Uterus (tissue), 2 donors: ENCODE measurements at regions not wholly inside any gene's neighbourhood (a gene's known extent, or its start where the extent isn't known, plus 50 kb on each side); places are given as distances from the start of the nearest gene placed in this dataset.
"Not testable (repeated sequence)": the region's sequence is repeated elsewhere in the genome, so short reads cannot be mapped to it uniquely, and the experiment has no call there.

Experiments
- POLR2A ChIP-seq, 2 donors: fragments of 450-650 bp; IDR thresholded peaks; one replicate each; pipeline ENCODE4 v1.6.1; 2016; ENCODE audit warnings: antibody characterized with exemption in 2 of 2, mild to moderate bottlenecking in 1 of 2, moderate library complexity in 1 of 2
- TF ChIP-seq, protein P1 (sequence below), 4 experiments: fragments of 200-600 bp in 2 of 4; fragments of 450-650 bp in 2 of 4; sonication (generic) in 2 of 4; IDR thresholded peaks; one replicate each; pipeline ENCODE4 v1.5.1; 2016 to 2019; ENCODE audit warnings: antibody characterized with exemption in 4 of 4, mild to moderate bottlenecking in 2 of 4, moderate library complexity in 1 of 4

DNA sequence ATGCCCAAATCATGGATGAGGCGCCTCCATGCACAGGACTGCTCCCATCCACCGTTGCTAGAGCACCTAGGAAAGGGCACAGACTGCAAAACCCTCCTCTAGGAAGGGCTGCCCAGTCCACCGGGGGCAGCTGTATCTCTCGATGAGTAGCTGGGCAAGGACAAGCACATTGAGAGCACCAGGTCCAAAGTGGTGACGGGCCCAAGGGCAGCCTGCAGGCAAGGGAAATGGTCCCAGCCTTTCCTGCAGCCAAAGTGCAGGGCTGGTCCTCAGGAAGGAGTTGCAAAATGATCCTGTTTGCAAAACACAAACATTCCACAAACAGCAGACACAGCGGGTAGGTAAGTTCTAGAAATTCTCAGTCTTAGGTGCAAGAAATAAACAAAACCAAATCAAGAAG lies 158.8 kb downstream of the IGLL1 start:
- TF ChIP-seq, protein P1, sequence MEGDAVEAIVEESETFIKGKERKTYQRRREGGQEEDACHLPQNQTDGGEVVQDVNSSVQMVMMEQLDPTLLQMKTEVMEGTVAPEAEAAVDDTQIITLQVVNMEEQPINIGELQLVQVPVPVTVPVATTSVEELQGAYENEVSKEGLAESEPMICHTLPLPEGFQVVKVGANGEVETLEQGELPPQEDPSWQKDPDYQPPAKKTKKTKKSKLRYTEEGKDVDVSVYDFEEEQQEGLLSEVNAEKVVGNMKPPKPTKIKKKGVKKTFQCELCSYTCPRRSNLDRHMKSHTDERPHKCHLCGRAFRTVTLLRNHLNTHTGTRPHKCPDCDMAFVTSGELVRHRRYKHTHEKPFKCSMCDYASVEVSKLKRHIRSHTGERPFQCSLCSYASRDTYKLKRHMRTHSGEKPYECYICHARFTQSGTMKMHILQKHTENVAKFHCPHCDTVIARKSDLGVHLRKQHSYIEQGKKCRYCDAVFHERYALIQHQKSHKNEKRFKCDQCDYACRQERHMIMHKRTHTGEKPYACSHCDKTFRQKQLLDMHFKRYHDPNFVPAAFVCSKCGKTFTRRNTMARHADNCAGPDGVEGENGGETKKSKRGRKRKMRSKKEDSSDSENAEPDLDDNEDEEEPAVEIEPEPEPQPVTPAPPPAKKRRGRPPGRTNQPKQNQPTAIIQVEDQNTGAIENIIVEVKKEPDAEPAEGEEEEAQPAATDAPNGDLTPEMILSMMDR (IDR thresholded peaks at IDR 0.05), result not testable (repeated sequence)
- TF ChIP-seq POLR2A (IDR thresholded peaks at IDR 0.05), result not testable (repeated sequence)
